HFF-Myc (cell line): ENCODE measurements at regions not wholly inside any gene's neighbourhood (a gene's known extent, or its start where the extent isn't known, plus 50 kb on each side); places are given as distances from the start of the nearest gene placed in this dataset.

Experiments used
- DNase-seq: peaks from one replicate; pipeline ENCODE4 v3.0.0-alpha.2; 2011; ENCODE audit warnings: low read depth; ENCODE audit errors: extremely low read depth
- H3K4me3 ChIP-seq: replicated peaks from 2 replicates; pipeline ENCODE4 v1.5.1; 2011; ENCODE audit warnings: low read depth, mild to moderate bottlenecking, control low read depth, low read length
- CTCF ChIP-seq: IDR thresholded peaks from 2 replicates; pipeline ENCODE4 v1.5.1; 2012; ENCODE audit warnings: mild to moderate bottlenecking, low read depth, low read length, control low read depth; ENCODE audit errors: missing control alignments

- no peak overlapping the region for H3K4me3 ChIP-seq
- no peak for DNase-seq
- no peak for TF ChIP-seq CTCF
These were observed 185.5 kb upstream of the SETBP1 start for GRCh38 chr18:44495151-44495550.

DNA sequence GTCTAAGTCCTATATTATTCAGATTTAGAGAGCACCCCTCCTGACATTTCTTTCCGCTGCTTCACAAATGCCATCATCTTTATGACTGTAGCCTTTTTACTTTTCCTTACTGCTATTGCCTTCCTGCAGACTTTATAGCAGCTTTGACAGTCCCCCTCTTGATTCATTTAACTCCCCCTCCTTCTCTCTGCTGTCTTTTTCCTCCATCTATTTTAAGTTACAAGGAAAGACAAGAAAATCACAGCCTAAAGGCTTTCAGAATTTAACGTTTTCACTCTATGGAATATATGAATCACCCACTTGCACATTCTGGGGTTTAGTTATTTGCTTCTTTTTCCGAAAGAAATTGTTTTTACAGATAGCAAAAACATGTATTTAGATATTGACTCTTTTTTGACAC is 183.4 kb upstream of the SETBP1 start:
- no peak overlapping the region for H3K4me3 ChIP-seq
- DNase-seq: no peak
- no peak for TF ChIP-seq CTCF

DNA sequence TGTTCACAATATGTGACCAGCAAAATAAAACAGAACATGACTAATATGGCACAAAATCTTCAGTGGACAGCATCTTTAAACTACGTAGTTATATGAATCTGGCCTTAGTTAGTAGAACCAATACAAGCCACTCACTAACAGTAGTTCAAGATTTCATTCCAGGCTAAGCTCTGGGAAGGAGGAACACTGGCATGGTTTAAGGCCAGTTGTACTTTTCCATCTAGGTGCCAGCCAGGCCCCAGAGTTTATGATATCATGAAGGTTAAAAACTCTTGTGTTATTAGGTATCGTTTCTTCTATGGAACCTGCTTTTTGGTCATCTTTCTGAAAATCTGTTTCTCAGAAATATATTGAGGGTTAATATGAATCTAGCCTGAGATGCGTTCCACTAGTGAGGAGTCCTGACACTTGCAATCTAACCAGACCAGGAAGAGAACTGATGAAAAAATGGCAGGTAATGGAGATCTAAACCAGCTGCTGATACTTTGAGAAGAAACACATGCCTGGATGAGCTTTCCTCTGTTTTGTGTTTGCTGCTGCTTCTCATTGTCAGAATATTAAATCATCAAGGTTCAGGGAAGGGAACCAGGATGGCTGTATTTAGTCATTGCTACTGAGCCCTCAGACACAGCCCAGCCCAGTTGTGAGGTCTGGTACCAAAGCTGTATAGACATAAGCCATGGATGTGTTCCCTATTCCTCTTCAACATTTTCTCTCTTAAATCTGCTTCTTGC is 182.8 kb upstream of the SETBP1 start:
- no peak for TF ChIP-seq CTCF
- no peak overlapping the region for H3K4me3 ChIP-seq
- DNase-seq: no peak

- no peak for DNase-seq
- H3K4me3 ChIP-seq: no peak overlapping the region
- no peak for TF ChIP-seq CTCF
These were observed 179.7 kb upstream of the SETBP1 start for GRCh38 chr18:44500808-44501610.

DNA sequence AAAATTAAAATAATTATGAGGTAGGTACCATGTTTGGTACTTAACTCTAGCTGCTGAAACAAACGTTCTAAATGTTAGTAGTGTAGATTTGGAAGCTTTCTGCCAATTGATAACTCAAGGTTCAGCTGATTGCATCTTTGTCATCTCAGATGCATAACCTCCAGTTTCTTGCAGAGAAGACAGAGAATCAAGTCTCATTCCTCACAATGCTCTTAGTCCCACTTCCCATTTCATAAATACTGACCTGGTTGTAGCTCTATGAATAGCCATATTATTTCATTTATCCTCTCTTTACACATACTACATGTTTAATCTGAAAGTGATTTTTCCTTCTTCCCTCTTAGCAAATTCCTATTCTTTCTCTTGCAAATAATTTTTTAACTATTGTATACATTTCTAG is 178.5 kb upstream of the SETBP1 start:
- DNase-seq: no peak
- no peak overlapping the region for H3K4me3 ChIP-seq
- no peak for TF ChIP-seq CTCF

DNA sequence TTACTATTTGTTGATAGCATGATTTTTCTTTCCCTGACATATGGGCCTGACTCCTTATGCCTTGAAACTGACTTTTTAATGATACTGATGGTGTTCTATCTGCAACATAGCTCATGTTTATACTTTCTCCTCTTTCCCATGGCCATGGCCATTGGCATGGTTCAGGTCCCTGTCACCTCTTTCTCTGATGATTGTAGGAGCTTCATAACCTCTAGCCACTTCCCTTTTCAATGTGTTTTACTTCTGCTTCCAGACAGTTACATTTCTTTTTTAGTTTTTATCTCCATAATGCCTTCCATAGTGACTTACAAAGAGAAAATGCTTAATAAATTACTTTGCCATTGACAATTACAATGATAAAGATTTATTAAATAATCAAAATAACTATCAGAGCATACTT is 177.9 kb upstream of the SETBP1 start:
- no peak for TF ChIP-seq CTCF
- H3K4me3 ChIP-seq: no peak overlapping the region
- no peak for DNase-seq
